Activated T-cell treated with anti-CD3 and anti-CD28 coated beads for 4 hours (primary cell): ENCODE measurements at regions not wholly inside any gene's neighbourhood (a gene's known extent, or its start where the extent isn't known, plus 50 kb on each side); places are given as distances from the start of the nearest gene placed in this dataset.

Source experiments
- DNase-seq: peaks from one replicate; pipeline ENCODE4 v3.0.0-alpha.2; 2020

- DNase-seq: no peak
These were observed 65.1 kb upstream of the DUSP22 start for GRCh38 chr6:227074-227782.

DNA sequence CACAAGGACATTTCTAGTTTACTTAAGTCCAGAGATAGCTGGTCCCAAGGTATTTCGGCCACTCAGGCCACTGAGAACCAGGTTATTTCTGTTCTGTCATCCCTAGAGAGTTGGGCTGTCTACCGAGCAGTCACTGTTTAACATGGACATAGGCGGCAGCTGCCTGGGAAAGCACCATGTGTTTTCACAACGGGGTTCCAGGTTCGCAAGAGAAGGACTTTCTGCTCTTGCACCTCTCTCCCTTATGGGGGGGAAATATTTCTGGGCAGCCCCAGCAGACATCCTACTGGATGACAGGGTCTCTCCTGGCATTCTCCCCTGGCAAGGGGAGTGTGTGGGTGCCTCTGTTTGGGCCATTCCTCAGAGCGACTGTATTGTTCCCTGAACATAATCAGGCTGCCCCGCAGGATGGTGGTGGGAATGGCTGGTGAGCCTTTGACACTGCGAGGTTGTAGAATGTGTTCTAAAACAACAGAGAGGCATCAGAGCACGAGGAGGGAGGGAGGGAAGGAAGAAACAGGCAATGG lies 64.4 kb upstream of the DUSP22 start:
- DNase-seq: no peak

DNA sequence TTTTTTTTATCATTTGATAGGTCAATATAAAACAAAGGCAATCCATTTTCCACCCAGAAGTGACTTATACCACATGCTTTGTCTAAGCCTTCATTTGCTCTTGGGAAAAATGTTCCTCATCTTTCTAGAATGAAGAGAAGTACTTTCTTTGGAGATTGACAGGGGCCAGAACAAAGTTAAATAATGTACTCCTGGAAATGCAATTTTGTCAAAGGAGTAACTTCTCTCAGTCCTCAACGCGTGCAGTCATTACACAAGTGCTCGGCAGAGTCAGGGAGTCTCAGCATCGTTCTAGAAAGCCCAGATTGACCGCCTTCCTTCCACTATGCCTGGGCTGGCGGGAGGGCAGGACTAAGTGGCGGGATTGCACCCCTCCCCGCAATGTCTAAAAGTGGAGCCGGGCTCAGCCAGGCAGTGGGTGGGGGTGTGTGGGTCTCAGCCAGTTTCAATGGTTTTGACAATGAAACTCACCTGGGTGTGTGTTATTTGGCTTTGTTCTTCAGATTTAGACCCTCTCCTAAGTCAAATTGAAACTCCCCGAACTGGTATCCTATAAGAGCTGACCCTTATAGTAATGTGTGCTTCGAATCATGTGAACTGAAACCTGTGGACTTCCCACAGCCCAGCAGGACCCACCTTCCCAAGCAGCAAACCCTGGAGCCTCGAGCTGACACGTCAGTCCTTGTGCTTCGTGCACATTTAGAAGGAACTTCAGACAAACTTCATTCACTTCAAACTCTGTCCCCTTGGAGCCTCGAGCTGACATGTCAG lies 63.2 kb upstream of the DUSP22 start:
- no peak for DNase-seq

DNA sequence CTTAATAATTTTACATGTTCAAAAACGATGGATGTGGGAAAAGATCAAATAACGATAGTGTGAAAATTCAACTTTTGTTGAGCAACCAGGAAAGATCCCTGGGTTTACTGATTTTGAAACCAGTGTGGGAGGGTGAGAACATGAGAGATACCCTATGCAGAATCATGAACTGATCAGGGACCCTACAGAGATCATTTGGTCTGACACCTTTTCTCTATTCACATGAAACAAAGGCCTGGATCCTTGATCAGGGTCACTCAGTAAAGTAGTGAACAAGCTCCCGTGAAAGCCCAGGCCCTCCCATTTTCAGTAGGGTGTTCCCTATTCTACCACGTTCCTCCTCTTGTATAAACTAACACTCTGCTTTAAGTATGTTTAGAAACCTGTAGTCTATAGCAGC lies 60.5 kb upstream of the DUSP22 start:
- no peak for DNase-seq

- no peak for DNase-seq
These were observed 59.2 kb upstream of the DUSP22 start for GRCh38 chr6:232982-233640.

DNA sequence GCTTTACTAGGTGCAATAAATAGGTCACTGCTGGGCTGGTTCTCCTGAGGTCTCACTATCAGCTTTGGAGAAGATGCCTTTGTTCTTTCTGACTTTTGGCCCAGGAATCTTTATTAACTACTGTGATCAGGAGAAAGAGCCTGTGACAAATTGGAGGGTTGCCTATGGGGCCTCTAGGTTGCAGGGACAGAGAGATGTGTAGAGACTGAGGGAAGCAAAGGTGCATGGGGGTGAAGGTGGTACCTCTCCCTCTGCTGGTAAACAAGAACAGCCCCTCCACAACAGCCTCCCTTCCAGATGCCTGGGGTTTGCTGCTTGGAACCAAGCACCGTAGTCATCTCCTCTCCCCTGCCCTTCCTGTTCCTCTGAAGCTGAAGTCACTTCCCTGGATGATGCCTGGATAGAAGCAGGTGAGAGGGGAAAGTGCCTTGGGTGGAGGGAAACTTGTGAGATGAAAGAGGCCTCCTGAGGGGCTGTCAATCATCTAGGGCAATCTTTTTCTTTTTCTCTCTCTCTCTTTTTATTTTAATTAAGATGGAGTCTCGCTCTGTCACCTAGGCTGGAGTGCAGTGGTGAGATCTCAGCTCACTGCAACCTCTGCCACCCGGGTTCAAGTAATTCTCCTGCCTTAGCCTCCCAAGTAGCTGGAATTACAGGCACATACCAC lies 57.4 kb upstream of the DUSP22 start:
- no peak for DNase-seq

- DNase-seq: peak; percentile 71
These were observed 56.4 kb upstream of the DUSP22 start for GRCh38 chr6:235763-236360.

DNA sequence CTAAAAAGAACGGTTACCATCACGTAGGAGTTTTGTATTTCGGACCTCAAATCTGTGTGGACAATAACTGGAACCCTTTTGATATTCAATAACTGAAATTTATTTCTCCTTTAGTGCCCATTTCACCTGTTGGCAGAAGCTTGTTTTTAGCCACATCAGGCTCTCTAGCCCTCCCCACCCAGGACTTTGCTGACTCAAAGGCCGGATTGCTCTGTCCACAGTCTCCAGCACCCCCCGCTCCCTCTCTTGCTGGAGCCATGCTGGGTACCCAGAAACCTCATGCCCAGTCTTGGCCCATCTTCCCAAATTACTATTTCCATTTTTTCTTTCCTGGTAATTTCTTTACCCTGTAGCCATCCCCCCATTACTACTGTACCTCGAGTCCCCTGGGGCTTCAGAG lies 55.8 kb upstream of the DUSP22 start:
- DNase-seq: no peak

DNA sequence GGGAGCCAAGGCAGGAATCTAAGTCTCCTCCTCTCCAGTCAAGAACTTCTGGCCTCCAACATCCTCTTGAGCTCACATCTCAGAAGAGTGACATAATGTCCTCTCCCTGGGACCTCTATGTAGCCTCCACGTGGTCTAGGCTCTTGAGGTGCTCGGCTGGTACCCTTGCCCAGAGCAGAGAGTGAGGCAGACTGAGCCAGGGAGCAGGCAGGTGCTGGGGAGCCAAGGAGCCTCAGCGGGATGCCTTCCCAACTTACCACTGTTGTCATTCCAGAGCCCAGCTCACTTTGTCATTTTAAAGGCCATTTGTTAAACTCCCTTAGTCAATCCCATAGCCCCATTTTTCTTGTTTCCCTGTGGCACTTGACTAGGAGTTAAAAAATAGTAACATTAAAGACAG lies 52.1 kb upstream of the DUSP22 start:
- no peak for DNase-seq

GRCh38 chr6:241336-241865 lies 50.9 kb upstream of the DUSP22 start:
- DNase-seq: no peak
